ENCODE measurements at regions not wholly inside any gene's neighbourhood (a gene's known extent, or its start where the extent isn't known, plus 50 kb on each side); places are given as distances from the start of the nearest gene placed in this dataset.

- H3K4ac ChIP-seq (ENCODE audit: low read depth, low read length), result no peak overlapping the region
- no peak overlapping the region for H3K27ac ChIP-seq (ENCODE audit: insufficient read depth, low read length)
- no peak overlapping the region for H2BK5ac ChIP-seq (ENCODE audit: low read depth, low read length, poor library complexity, severe bottlenecking)
- DNase-seq (no peak), ATAC-seq (ENCODE audit: low read depth) (no peak)
- H3K79me1 ChIP-seq (ENCODE audit: low read depth in 1 of 2, low read length in 2 of 2), result no peaks in the 10 kb centered on the region
- no peaks in the 10 kb centered on the region for H3K36me3 ChIP-seq (ENCODE audit: control insufficient read depth, insufficient read depth, low read length)
- H4K91ac ChIP-seq (ENCODE audit: insufficient read depth, low read depth, low read length), result no peak overlapping the region
- no peak overlapping the region for H4K5ac ChIP-seq (ENCODE audit: low read depth, low read length)
- H2BK20ac ChIP-seq (ENCODE audit: low read depth, low read length), result no peak overlapping the region
- no peak overlapping the region for H4K8ac ChIP-seq (ENCODE audit: low read depth in 2 of 2, low read length in 2 of 2)
- no peak overlapping the region for H3K18ac ChIP-seq (ENCODE audit: low read depth, low read length)
- H3K14ac ChIP-seq (replicated peaks; ENCODE audit: low read depth, low read length), result no peak overlapping the region
- no peak overlapping the region for H2AFZ ChIP-seq (replicated peaks; ENCODE audit: low read length, poor library complexity)
- dilution Hi-C loops (cut with HindIII; ENCODE audit: low sequenced_read_pairs, unreplicated experiment) (no loop called here), intact Hi-C loops (cut with micrococcal nuclease) (no loop called here), in situ Hi-C loops (cut with MboI; ENCODE audit: low sequenced_read_pairs) (no loop called here)
- H2BK120ac ChIP-seq (ENCODE audit: low read depth, low read length), result no peak overlapping the region
- no peaks in the 10 kb centered on the region for H3K9me1 ChIP-seq (ENCODE audit: insufficient read depth, low read length)
- POLR2A ChIA-PET (ENCODE audit: unreplicated experiment), result no interaction called here
- H2AK5ac ChIP-seq (ENCODE audit: low read depth, low read length), result no peak overlapping the region
- no peak overlapping the region for H3K56ac ChIP-seq (ENCODE audit: extremely low read depth, insufficient read depth, low read length)
- H2AK9ac ChIP-seq (replicated peaks; ENCODE audit: low read depth, low read length, poor library complexity), result no peak overlapping the region
- no peak for TF ChIP-seq BHLHE40 (IDR thresholded peaks at IDR 0.05; ENCODE audit: low read depth, low read length)
- no peak for TF ChIP-seq MAFK (IDR thresholded peaks at IDR 0.05; ENCODE audit: low read depth, low read length)
- TF ChIP-seq POLR2A (IDR thresholded peaks at IDR 0.05; ENCODE audit: low read depth, low read length), result no peak
- TF ChIP-seq RCOR1 (IDR thresholded peaks at IDR 0.05; ENCODE audit: insufficient replicate concordance, low read length), result no peak
- 43% methylated on average over 1 of the region's 5 CpGs; no CpG with 5 or more reads in 1 of the 2 experiments for WGBS, 2 experiments (ENCODE audit: extremely low coverage in 2 of 2, insufficient read length in 1 of 2)
- no peak overlapping the region for H3K23ac ChIP-seq (ENCODE audit: low read depth, low read length)
- no peak overlapping the region for H2BK15ac ChIP-seq (ENCODE audit: low read depth, low read length)
- H3K9me3 ChIP-seq (ENCODE audit: control insufficient read depth, insufficient read depth, low read length), result peaks cover 3% of the 10 kb centered on the region; the same call in 1 of the 2 replicates
- no peaks in the 10 kb centered on the region for H3K27me3 ChIP-seq (ENCODE audit: control insufficient read depth, insufficient read depth, low read length)
- no peak overlapping the region for H3K4me3 ChIP-seq (ENCODE audit: insufficient read depth, low read depth, low read length)
- no peak overlapping the region for H3K9ac ChIP-seq (ENCODE audit: low read depth, low read length)
- H3K4me1 ChIP-seq (ENCODE audit: control insufficient read depth, insufficient read depth, low read length), result no peaks in the 10 kb centered on the region
- BruUV-seq (replicated peaks), result no TSS peak
- H4K20me1 ChIP-seq (ENCODE audit: insufficient read depth, low read length), result no peaks in the 10 kb centered on the region
- no peak overlapping the region for H3K4me2 ChIP-seq (ENCODE audit: low read depth, low read length)
- CTCF ChIA-PET, result no interaction called here
These were observed 684.4 kb upstream of the GNPDA2 start for GRCh38 chr4:45410701-45411210.

Data from IMR-90 (cell line).